CD4-positive, alpha-beta T cell treated with Interleukin-12 subunit alpha and Interleukin-12 subunit beta, for 1 hour (primary cell): ENCODE measurements at regions not wholly inside any gene's neighbourhood (a gene's known extent, or its start where the extent isn't known, plus 50 kb on each side); places are given as distances from the start of the nearest gene placed in this dataset.
"Not testable (repeated sequence)": the region's sequence is repeated elsewhere in the genome, so short reads cannot be mapped to it uniquely, and the experiment has no call there.

Source experiments
- DNase-seq: peaks from one replicate; pipeline ENCODE4 v3.0.0-alpha.2; 2020

DNA sequence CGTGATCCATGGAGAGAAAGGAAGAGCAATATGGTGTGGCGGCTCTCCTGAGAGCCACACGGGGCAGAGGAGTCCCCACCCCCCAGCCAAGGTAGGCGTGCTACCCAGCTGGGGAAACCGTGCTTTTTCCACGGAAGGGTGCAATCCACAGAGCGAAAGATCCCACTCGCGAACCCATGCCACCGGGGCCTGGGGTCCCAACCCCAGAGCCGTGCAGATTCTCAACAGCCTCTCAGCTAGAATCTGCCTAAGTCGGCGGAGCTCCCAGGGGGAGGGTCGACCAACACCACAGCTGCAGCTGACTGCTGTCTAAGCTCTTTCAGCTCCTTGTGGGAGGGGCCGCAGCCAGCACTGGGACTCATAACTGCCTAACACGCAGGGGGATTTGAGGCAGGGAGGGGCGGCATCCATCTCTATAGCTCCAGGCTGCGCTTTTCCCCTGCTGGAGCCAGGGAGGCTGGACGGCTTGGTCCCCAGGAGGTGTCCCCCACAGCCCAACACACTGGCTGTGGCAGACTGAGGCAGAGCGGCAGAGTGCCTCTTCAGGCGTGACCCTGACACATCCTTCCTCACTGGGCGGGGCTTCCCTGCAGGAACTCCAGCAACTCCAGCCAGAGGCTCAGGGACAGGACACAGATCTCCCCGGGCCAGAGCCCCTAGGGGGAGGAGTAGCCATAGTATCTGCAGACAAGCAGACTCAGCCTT, 107.6 kb upstream of the ZBTB20 start:
- no peak for DNase-seq

- DNase-seq, result no peak
These were observed 108.1 kb upstream of the ZBTB20 start for GRCh38 chr3:115255197-115255585.

- no peak for DNase-seq
These were observed 123.8 kb upstream of the ZBTB20 start for GRCh38 chr3:115270849-115271248.

- no peak for DNase-seq
These were observed 125.1 kb upstream of the ZBTB20 start for GRCh38 chr3:115272036-115272824.

GRCh38 chr3:115275896-115276295, 128.8 kb upstream of the ZBTB20 start:
- no peak for DNase-seq

DNA sequence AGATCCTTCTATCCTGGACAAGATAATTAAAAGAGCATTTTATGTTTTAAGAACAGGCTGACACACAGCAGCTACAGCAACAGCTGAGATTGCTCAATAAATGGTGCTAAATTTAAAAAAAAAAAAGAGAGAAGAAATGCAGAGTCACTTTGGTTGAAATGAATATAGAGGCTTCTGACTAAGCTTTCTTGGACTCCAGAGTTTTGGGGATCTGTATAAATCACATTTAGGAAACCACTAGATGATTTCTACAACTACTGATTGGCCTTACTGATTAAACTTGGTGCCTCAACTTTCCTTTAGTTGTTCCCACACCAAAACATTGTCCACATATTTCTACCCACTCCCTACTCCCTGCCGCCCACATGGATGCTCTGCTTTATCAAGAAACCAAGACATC, 132.9 kb upstream of the ZBTB20 start:
- no peak for DNase-seq

DNA sequence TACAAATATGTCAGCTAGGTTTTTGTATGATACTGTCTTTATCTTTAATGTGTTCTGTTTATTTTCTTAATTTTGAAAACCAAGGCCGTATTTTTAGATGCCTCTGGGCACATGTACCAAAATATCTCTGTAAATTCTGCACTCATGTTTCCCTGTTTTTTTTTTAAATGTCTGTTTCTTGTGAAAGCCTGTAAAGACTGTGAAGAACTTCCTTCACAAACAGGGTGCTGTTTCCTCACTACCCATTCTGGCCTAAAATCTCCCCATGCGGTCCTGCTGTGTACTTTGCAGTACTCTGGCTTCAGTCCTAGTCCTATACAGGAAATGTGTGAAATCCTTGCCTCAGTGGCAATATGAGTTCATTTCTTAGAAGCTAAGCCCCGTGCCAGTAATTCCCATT, 133.4 kb upstream of the ZBTB20 start:
- DNase-seq, result no peak

- DNase-seq, result no peak
These were observed 134.9 kb upstream of the ZBTB20 start for GRCh38 chr3:115281697-115282675.

GRCh38 chr3:115284980-115285379, 137.9 kb upstream of the ZBTB20 start:
- no peak for DNase-seq

- no peak for DNase-seq
These were observed 139.6 kb upstream of the ZBTB20 start for GRCh38 chr3:115286529-115287197.

DNA sequence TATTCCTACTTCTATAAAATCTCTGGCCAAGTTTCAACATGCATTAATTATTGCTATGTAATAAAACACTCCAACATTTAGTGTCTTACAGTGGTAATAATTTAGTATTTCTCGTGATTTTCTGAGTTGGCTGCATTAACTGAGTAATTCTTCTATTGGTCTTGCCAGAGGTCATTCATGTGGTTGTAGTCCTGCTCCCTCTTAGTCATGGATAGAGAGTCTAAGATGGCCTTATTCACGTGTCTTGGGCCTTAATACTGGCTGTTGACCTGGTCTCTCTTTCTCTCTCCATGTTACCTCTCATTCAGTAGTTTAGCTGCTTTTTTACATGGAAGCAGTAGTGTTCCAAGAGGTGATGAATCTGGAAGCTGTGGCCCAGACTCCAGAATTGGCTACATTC, 140.1 kb upstream of the ZBTB20 start:
- no peak for DNase-seq

DNA sequence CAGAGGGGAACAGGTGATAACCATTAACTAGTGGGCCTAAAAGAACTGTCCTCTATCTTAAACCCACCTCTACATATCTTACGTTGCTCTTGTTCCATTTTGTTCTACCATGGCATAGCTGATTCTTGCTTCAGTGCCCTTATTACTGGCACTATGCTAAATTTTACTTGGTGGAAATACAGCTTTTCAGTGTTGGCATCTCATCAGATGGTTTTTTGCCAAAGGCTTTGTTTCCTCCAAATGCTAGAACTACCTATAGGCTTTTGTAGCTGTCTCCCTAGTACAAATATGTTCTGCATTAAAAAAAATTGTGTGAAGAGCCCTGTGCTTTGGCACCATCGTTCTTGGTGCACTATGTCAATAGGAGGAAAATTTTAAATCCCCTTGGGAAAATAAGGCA, 145.0 kb upstream of the ZBTB20 start:
- no peak for DNase-seq

DNA sequence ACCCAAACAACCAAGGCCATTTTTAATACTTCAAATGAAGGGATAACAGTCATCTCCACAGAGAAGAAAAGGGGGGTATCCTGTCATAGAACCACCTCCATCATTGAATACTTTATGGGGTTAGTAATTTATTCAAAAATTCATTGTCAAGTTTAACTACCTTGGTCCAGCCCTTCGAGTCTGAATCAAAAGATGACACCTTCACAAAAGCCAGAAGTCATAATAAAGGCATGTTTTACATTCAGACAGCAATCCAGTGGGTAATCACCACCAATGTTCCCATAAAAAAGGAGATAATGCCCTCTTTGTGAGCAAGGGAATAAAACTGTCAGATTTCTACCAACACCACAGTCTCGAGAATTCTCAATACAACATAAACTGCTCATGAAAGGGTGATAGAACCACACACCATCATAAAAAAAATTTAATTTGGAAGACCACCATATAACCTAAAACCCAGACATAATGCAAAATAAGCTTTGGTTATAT, 145.6 kb upstream of the ZBTB20 start:
- no peak for DNase-seq

- no peak for DNase-seq
These were observed 146.2 kb upstream of the ZBTB20 start for GRCh38 chr3:115293321-115293720.

DNA sequence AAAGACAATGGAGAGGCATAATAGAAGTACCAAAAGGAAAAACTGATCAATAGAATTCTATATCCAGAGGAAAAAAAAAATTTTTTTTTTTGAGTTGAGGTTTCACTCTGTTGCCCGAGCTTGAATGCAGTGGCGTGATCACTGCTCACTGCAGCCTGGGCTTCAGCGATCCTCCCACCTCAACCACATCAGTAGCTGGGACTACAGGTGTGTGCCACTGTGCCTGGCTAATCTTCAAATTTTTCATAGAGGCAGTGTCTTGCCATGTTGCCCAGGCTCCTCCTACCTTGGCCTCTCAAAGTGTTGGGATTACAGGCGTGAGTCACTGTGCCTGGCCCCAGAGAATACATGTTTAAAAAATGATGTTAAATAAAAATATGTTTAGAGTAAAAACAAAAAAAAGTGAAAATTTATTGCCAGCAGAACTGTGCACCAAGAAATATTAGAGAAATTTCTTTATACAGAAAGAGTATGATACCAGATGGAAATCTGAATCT, 154.3 kb upstream of the ZBTB20 start:
- DNase-seq, result no peak

GRCh38 chr3:115317953-115318352, 170.9 kb upstream of the ZBTB20 start:
- DNase-seq, result not testable (repeated sequence)

- DNase-seq, result no peak
These were observed 174.3 kb upstream of the ZBTB20 start for GRCh38 chr3:115321400-115321805.

DNA sequence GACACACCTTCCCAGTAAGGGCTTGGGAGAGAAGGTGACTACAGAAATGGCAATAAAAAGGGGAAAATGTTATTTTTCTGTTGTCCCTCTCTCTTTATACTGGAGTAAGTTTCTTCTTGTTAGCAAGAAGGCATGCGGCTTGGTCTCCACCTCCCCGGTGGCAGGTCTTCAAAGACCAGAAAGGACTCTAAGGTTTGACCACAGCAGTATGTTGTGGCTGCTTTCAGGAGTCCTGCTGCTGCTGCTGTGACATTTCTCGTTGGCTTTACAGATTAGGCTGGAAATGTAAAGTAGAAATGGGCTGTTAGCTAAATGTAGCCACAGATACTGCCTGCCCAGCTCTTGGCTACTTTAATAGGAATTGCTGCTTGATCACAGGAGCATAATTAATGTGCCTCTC, 175.8 kb upstream of the ZBTB20 start:
- DNase-seq, result no peak

- DNase-seq, result no peak
These were observed 176.3 kb upstream of the ZBTB20 start for GRCh38 chr3:115323380-115323779.

- DNase-seq, result no peak
These were observed 177.0 kb upstream of the ZBTB20 start for GRCh38 chr3:115324056-115324455.

DNA sequence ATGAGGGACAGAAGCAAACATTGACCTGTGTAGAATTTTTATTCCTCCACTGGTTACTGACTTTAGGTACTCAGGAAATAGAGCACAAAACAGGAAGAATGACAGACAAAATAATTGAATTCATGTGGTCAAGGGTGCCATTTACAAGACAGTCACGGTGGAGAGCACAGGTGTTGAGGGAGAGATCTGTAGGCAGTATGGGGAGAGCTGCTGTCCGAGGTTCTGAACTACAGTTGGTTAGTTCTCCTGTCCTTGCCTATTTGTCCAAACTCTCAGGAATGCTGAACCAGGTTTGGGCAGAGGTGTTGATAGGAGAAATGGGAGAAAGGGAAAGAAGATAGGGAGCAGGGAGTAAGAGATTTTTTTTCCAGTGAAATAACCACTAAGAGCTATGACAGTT, 178.5 kb upstream of the ZBTB20 start:
- no peak for DNase-seq

GRCh38 chr3:115330430-115330829, 183.3 kb upstream of the ZBTB20 start:
- DNase-seq, result no peak
